Thoracic aorta (tissue), 2 donors: ENCODE measurements at regions not wholly inside any gene's neighbourhood (a gene's known extent, or its start where the extent isn't known, plus 50 kb on each side); places are given as distances from the start of the nearest gene placed in this dataset.

ENCODE experiments used
- ATAC-seq: fragments of 150-250 bp; one replicate; pipeline ENCODE4 v1.8.0; 2017; ENCODE audit warnings: low read depth; ENCODE audit not compliant: insufficient number of reproducible peaks, low FRiP score
- DNase-seq: peaks from one replicate; pipeline ENCODE4 v3.0.0-alpha.2; 2020; ENCODE audit warnings: low spot score
- H3K27ac ChIP-seq, 2 donors: fragments of 200-600 bp; sonication (generic); 1 replicate in 1 of 2; 2 replicates in 1 of 2; pipeline ENCODE4 v1.5.1; 2016; ENCODE audit warnings: mild to moderate bottlenecking in 2 of 2, moderate library complexity in 2 of 2
- H3K27me3 ChIP-seq: fragments of 200-600 bp; sonication (generic); replicated peaks from 2 replicates; pipeline ENCODE4 v1.6.0; 2016; ENCODE audit warnings: mild to moderate bottlenecking; ENCODE audit not compliant: insufficient read depth
- H3K36me3 ChIP-seq: fragments of 200-600 bp; sonication (generic); one replicate; pipeline ENCODE4 v1.5.1; 2016
- H3K4me1 ChIP-seq, 2 donors: fragments of 200-600 bp; sonication (generic); 1 replicate in 1 of 2; 2 replicates in 1 of 2; pipeline versions ENCODE4 v1.5.1 to v1.6.0; 2016; ENCODE audit warnings: low read depth in 2 of 2, mild to moderate bottlenecking in 1 of 2; ENCODE audit not compliant: control insufficient read depth in 1 of 2
- H3K4me3 ChIP-seq: fragments of 200-600 bp; sonication (generic); 2 replicates; pipeline ENCODE4 v1.5.1; 2016; ENCODE audit warnings: mild to moderate bottlenecking
- H3K9me3 ChIP-seq: fragments of 200-600 bp; sonication (generic); 2 replicates; pipeline ENCODE4 v1.5.1; 2016
- TF ChIP-seq, protein P1 (sequence below): fragments of 200-600 bp; sonication (generic); IDR thresholded peaks from one replicate; pipeline ENCODE4 v1.5.1; 2019; ENCODE audit warnings: antibody characterized with exemption

DNA sequence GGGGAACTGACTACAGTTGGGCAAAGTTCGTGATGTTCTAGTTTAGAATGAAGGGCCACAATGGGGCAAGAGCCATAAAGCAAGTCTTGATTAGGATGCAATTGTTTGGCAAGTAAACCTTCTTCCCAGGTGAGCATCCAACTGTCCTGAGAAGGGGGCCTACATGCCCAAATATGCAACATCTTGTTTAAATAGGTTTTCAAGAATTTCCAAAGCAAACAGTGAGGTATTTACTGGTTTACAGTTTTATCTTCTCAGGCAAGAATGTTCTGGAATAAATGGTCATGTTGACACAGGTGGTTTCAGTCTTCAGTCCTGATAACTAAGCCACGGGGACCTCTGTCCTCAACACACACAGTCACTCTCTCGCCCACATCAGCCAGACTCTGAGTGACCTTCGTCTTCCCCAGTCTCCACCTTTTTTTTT is 90.3 kb upstream of the FAM174B start:
- H3K27ac ChIP-seq, result no peak overlapping the region
- ATAC-seq (no peak), DNase-seq (no peak)
- H3K9me3 ChIP-seq, result no peaks in the 10 kb centered on the region
- TF ChIP-seq, protein P1, sequence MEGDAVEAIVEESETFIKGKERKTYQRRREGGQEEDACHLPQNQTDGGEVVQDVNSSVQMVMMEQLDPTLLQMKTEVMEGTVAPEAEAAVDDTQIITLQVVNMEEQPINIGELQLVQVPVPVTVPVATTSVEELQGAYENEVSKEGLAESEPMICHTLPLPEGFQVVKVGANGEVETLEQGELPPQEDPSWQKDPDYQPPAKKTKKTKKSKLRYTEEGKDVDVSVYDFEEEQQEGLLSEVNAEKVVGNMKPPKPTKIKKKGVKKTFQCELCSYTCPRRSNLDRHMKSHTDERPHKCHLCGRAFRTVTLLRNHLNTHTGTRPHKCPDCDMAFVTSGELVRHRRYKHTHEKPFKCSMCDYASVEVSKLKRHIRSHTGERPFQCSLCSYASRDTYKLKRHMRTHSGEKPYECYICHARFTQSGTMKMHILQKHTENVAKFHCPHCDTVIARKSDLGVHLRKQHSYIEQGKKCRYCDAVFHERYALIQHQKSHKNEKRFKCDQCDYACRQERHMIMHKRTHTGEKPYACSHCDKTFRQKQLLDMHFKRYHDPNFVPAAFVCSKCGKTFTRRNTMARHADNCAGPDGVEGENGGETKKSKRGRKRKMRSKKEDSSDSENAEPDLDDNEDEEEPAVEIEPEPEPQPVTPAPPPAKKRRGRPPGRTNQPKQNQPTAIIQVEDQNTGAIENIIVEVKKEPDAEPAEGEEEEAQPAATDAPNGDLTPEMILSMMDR, result no peak
- H3K4me3 ChIP-seq, result no peak overlapping the region
- H3K4me1 ChIP-seq, result no peaks in the 10 kb centered on the region
- no peaks in the 10 kb centered on the region for H3K27me3 ChIP-seq
- H3K36me3 ChIP-seq, result no peaks in the 10 kb centered on the region

DNA sequence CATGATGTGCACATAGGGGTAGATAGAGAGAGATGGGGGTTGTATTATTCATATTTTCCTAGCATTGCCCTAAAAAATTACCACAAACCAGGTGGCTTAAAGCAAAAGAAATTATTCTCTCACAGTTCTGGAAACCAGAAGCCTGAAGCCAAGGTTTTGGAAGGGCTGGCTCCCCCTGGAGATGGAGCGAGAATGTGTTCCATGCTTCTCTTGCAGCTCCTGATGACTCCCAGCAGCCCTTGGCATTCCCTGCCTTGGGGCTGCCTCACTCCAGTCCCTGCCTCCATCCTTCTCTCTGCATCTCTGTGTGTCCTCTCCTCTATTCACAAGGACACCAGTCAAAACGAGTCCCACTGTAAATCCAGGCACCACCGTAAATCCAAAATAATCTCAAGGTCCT is 91.5 kb upstream of the FAM174B start:
- ATAC-seq, result no peak
- Histone ChIP-seq H3K9me3 (no peaks in the 10 kb centered on the region), H3K36me3 (no peaks in the 10 kb centered on the region), H3K4me1 (no peaks in the 10 kb centered on the region), H3K27ac (no peak overlapping the region), H3K27me3 (no peaks in the 10 kb centered on the region), H3K4me3 (no peak overlapping the region)
- no peak for DNase-seq
- TF ChIP-seq, protein P1, result no peak

DNA sequence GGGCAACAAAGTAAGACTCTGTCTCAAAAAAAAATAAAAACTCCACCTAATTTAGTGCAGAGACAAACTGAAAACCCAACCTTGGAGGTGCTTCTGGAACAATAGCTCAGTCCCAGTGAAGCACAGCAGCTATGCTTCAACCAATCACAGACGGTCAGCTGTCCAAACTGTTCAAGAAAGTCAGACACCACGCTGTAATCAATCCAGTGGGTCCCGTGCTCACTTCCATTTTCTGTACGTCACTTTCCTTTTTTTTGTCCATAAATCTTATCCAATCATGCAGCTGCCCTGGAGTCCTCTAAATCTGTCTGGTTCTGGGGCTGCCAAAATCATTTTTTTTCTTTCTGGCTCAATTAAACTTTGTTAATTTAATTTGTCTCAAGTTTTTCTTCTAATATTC is 93.6 kb upstream of the FAM174B start:
- TF ChIP-seq, protein P1, result no peak
- no peaks in the 10 kb centered on the region for H3K36me3 ChIP-seq
- H3K4me3 ChIP-seq, result no peak overlapping the region
- no peak overlapping the region for H3K27ac ChIP-seq
- H3K27me3 ChIP-seq, result no peaks in the 10 kb centered on the region
- DNase-seq (no peak), ATAC-seq (no peak)
- no peaks in the 10 kb centered on the region for H3K9me3 ChIP-seq
- no peaks in the 10 kb centered on the region for H3K4me1 ChIP-seq

DNA sequence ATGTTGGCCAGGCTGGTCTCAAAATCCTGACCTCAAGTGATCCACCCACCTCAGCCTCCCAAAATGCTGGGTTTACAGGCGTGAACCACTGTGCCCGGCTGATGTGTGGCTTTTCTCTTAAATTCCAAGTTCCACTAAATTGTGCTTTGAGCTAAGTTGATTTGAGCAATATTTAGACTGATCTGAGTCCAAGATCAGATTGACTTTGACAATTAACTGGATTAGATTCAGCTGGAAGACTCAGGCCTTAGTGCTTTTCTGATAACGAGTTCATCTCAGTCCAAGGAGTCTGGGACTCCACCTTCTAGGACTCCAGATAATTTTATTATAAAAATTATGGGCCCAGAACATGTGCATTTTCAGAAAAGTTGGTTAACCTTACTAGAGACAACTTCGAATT is 94.4 kb upstream of the FAM174B start:
- ATAC-seq (no peak), DNase-seq (no peak)
- no peaks in the 10 kb centered on the region for H3K27me3 ChIP-seq
- H3K36me3 ChIP-seq, result no peaks in the 10 kb centered on the region
- no peak overlapping the region for H3K4me3 ChIP-seq
- H3K4me1 ChIP-seq, result no peaks in the 10 kb centered on the region
- H3K27ac ChIP-seq, result no peak overlapping the region
- no peaks in the 10 kb centered on the region for H3K9me3 ChIP-seq
- TF ChIP-seq, protein P1, result no peak

DNA sequence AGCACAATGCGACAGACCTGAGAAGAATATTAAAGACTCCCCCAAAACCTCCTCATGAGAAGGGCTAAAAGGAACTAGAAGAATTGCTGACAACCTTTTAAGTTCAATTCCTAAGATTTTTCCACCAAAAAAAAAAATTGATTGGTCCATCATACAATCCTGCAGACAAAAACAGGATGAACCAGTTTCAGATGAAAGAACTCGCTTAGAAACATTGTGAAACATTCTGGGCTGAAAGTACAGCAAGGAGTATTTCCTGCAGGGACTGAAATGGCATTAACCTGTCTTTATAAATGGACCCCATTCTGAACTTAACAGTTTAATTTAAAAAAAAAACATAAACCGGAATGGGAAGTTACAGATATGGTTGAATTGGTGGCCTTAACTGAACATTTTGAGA is 96.0 kb upstream of the FAM174B start:
- no peak overlapping the region for H3K4me3 ChIP-seq
- DNase-seq (no peak), ATAC-seq (no peak)
- no peaks in the 10 kb centered on the region for H3K9me3 ChIP-seq
- no peaks in the 10 kb centered on the region for H3K27me3 ChIP-seq
- no peaks in the 10 kb centered on the region for H3K36me3 ChIP-seq
- no peaks in the 10 kb centered on the region for H3K4me1 ChIP-seq
- TF ChIP-seq, protein P1, result no peak
- no peak overlapping the region for H3K27ac ChIP-seq
